NCI-H128 (cell line): ENCODE measurements at regions not wholly inside any gene's neighbourhood (a gene's known extent, or its start where the extent isn't known, plus 50 kb on each side); places are given as distances from the start of the nearest gene placed in this dataset.
"Not testable (repeated sequence)": the region's sequence is repeated elsewhere in the genome, so short reads cannot be mapped to it uniquely, and the experiment has no call there.

ENCODE experiments used
- DNase-seq: peaks from one replicate; lab custom pipeline; 2025; ENCODE audit not compliant: unreplicated experiment; lab: John Stamatoyannopoulos, UW

GRCh38 chr17:72563952-72564351, 443.1 kb downstream of the SOX9 start:
- DNase-seq = no peak

- no peak for DNase-seq
These were observed 444.2 kb downstream of the SOX9 start for GRCh38 chr17:72565006-72565405.

GRCh38 chr17:72565758-72566157, 444.9 kb downstream of the SOX9 start:
- DNase-seq = no peak

- DNase-seq = no peak
These were observed 446.1 kb downstream of the SOX9 start for GRCh38 chr17:72566671-72567484.

- no peak for DNase-seq
These were observed 447.0 kb downstream of the SOX9 start for GRCh38 chr17:72567774-72568173.

- no peak for DNase-seq
These were observed 448.5 kb downstream of the SOX9 start for GRCh38 chr17:72569148-72569946.

- DNase-seq = no peak
These were observed 451.1 kb downstream of the SOX9 start for GRCh38 chr17:72571813-72572396.

- no peak for DNase-seq
These were observed 452.0 kb downstream of the SOX9 start for GRCh38 chr17:72572604-72573491.

GRCh38 chr17:72573492-72573801, 452.6 kb downstream of the SOX9 start:
- not testable (repeated sequence) for DNase-seq

- DNase-seq = no peak
These were observed 454.1 kb downstream of the SOX9 start for GRCh38 chr17:72574675-72575510.

GRCh38 chr17:72575542-72576233, 454.9 kb downstream of the SOX9 start:
- DNase-seq = no peak

GRCh38 chr17:72576289-72576759, 455.5 kb downstream of the SOX9 start:
- no peak for DNase-seq

- no peak for DNase-seq
These were observed 458.1 kb downstream of the SOX9 start for GRCh38 chr17:72578817-72579470.

- DNase-seq = no peak
These were observed 459.1 kb downstream of the SOX9 start for GRCh38 chr17:72579990-72580320.

- DNase-seq = no peak
These were observed 459.7 kb downstream of the SOX9 start for GRCh38 chr17:72580321-72581127.

GRCh38 chr17:72587156-72587555, 466.3 kb downstream of the SOX9 start:
- DNase-seq = no peak

- no peak for DNase-seq
These were observed 467.1 kb downstream of the SOX9 start for GRCh38 chr17:72587773-72588511.

GRCh38 chr17:72588561-72588960, 467.7 kb downstream of the SOX9 start:
- DNase-seq = no peak
